Heart right ventricle (tissue), 16 donors: ENCODE measurements at regions not wholly inside any gene's neighbourhood (a gene's known extent, or its start where the extent isn't known, plus 50 kb on each side); places are given as distances from the start of the nearest gene placed in this dataset.

Experiments
- ATAC-seq, 8 donors: fragments of 200-7000 bp; cut with Tn5 transposase; one replicate each; pipeline ENCODE4 v1.9.1; 2020; ENCODE audit warnings: mild to moderate bottlenecking in 8 of 8, moderate library complexity in 8 of 8, moderate number of reproducible peaks in 1 of 8
- DNase-seq, 2 donors: peaks; one replicate each; pipeline ENCODE4 v3.0.0-alpha.2; 2020
- H3K27ac ChIP-seq, 10 donors: fragments of 200-600 bp; sonication (generic) in 2 of 10; one replicate each; pipeline versions ENCODE4 v1.5.0 to v1.8.0; 2020 to 2022; ENCODE audit warnings: mild to moderate bottlenecking in 3 of 10
- H3K27me3 ChIP-seq, 7 donors: fragments of 200-600 bp; one replicate each; pipeline ENCODE4 v1.8.0; 2021 to 2022; ENCODE audit warnings: mild to moderate bottlenecking in 2 of 7
- H3K36me3 ChIP-seq, 9 donors: fragments of 200-600 bp; sonication (generic) in 1 of 9; one replicate each; pipeline versions ENCODE4 v1.5.0 to v1.8.0; 2020 to 2022; ENCODE audit warnings: mild to moderate bottlenecking in 2 of 9
- H3K4me1 ChIP-seq, 9 donors: fragments of 200-600 bp; sonication (generic) in 1 of 9; one replicate each; pipeline versions ENCODE4 v1.5.0 to v1.8.0; 2020 to 2022; ENCODE audit warnings: mild to moderate bottlenecking in 4 of 9
- H3K4me3 ChIP-seq, 10 donors: fragments of 200-600 bp; sonication (generic) in 2 of 10; one replicate each; pipeline versions ENCODE4 v1.5.0 to v1.8.0; 2020 to 2022; ENCODE audit warnings: mild to moderate bottlenecking in 7 of 10, moderate library complexity in 2 of 10
- H3K9me3 ChIP-seq, 11 donors: fragments of 200-600 bp in 10 of 11; sonication (generic) in 2 of 11; one replicate each; pipeline versions ENCODE4 v1.5.0 to v1.8.0; 2013 to 2022; ENCODE audit warnings: mild to moderate bottlenecking in 2 of 11, control low read depth in 1 of 11, moderate library complexity in 1 of 11
- WGBS, 2 donors: extraction: QIAGEN DNeasy Blood & Tissue Kit; methylation state at CpG; one replicate each; pipeline ENCODE4 v1.1.7; 2013; ENCODE audit warnings: inconsistent platforms in 1 of 2; 5-methylcytosine and 5-hydroxymethylcytosine counted together
- intact Hi-C, 10 donors: fragments of 100-400 bp; cut with DNase I; formaldehyde crosslinking; loops; one replicate each; pipeline versions ENCODE4 v1.11.1 to v1.14.2; 2022
- TF ChIP-seq, protein P1 (sequence below), 9 donors: fragments of 200-600 bp; sonication (generic) in 2 of 9; IDR thresholded peaks; one replicate each; pipeline versions ENCODE4 v1.5.0 to v1.8.0; 2021 to 2022; ENCODE audit warnings: antibody characterized with exemption in 9 of 9, mild to moderate bottlenecking in 5 of 9, moderate library complexity in 1 of 9
- donor health status: Arrhythmogenic right ventricular cardiomyopathy.
- donor health status: ischemic (EF 13 %, LVEDD 7.1; RV severe dilation, severe dysfunction).
- donor health status: healthy with polysubstance abuse.
- donor health status: DM: no; HTN: yes; CAD: no.
- donor health status: DM: no; HTN: no; CAD: no.
- donor health status: ischemic (EF 25% LVEDD 6.9; RV normal size, moderate dysfunction).
- donor health status: ischemic (EF 25% LVEDD 5.7; RV mildly dilated, moderate dysfunction).
- donor health status: healthy.
- donor health status: DM: yes; HTN: yes; CAD: no.
- donor health status: Ischemic cardiomyopathy.
- donor health status: ischemic (EF 35%, LVEDD 5.7; RV mildly dilated, moderate dysfunction).
- donor health status: nonischemic (EF 11% LVEDD 7.7; RV severe dilation, severe dysfunction).
- donor health status: DM: yes; HTN: yes; CAD: no.
- donor health status: PGD.
- donor health status: ischemic (EF 29% LVEDD 5.4; RV normal size, mild dysfunction).
- donor health status: nonischemic (EF 23%, LVEDD 6.1; RV moderate dilation, normal function).

DNA sequence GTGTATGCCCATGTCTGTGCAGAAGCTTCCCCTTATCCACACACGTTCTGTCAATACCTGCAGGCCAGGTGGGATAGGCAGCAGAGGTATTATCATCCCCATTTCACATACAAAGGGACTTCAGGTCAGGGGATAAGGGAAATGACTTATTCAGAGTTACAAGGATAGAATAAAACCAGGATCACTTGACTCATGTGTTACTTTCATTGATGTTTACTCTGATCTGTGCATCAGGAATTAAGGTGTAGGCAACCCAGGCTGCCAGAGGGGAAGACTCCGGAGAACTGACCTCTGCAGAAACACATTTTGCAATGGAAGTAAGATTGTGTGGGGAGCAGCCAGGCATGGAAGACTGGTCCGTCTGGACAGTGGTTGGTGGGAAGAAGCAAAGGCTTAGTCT is 74.2 kb upstream of the FSTL4 start:
- TF ChIP-seq, protein P1, sequence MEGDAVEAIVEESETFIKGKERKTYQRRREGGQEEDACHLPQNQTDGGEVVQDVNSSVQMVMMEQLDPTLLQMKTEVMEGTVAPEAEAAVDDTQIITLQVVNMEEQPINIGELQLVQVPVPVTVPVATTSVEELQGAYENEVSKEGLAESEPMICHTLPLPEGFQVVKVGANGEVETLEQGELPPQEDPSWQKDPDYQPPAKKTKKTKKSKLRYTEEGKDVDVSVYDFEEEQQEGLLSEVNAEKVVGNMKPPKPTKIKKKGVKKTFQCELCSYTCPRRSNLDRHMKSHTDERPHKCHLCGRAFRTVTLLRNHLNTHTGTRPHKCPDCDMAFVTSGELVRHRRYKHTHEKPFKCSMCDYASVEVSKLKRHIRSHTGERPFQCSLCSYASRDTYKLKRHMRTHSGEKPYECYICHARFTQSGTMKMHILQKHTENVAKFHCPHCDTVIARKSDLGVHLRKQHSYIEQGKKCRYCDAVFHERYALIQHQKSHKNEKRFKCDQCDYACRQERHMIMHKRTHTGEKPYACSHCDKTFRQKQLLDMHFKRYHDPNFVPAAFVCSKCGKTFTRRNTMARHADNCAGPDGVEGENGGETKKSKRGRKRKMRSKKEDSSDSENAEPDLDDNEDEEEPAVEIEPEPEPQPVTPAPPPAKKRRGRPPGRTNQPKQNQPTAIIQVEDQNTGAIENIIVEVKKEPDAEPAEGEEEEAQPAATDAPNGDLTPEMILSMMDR (IDR thresholded peaks at IDR 0.05) = no peak
- WGBS, 2 donors = 59 to 60% methylated on average over 3 of the region's 3 CpGs
- Histone ChIP-seq H3K27me3 (peaks cover 0 to 62% (median 50%) of the 10 kb centered on the region in 7 donors), H3K36me3 (no peaks in the 10 kb centered on the region), H3K9me3 (no peaks in the 10 kb centered on the region), H3K4me3 (no peak overlapping the region), H3K27ac (no peak overlapping the region), H3K4me1 (no peaks in the 10 kb centered on the region)
- DNase-seq (no peak), ATAC-seq (no peak)
- intact Hi-C loops = no loop called here

GRCh38 chr5:133685402-133686018 is 73.2 kb upstream of the FSTL4 start:
- ATAC-seq (no peak), DNase-seq (no peak)
- H3K36me3 ChIP-seq = no peaks in the 10 kb centered on the region
- H3K4me1 ChIP-seq = no peaks in the 10 kb centered on the region
- no peak overlapping the region for H3K4me3 ChIP-seq
- no peak overlapping the region for H3K27ac ChIP-seq
- H3K9me3 ChIP-seq = no peaks in the 10 kb centered on the region
- intact Hi-C loops = no loop called here
- WGBS, 2 donors = 41 to 47% methylated on average over 8 of the region's 8 CpGs
- peaks cover 0 to 57% (median 41%) of the 10 kb centered on the region in 7 donors for H3K27me3 ChIP-seq
- TF ChIP-seq, protein P1 (IDR thresholded peaks at IDR 0.05) = no peak

- 77 to 80% methylated on average over 21 of the region's 21 CpGs for WGBS, 2 donors
- Histone ChIP-seq H3K27me3 (peaks cover 0 to 43% (median 27%) of the 10 kb centered on the region in 7 donors), H3K36me3 (no peaks in the 10 kb centered on the region), H3K4me3 (no peak overlapping the region), H3K27ac (no peak overlapping the region), H3K4me1 (no peaks in the 10 kb centered on the region), H3K9me3 (no peaks in the 10 kb centered on the region)
- ATAC-seq (no peak), DNase-seq (no peak)
- intact Hi-C loops = no loop called here
- TF ChIP-seq, protein P1 (IDR thresholded peaks at IDR 0.05) = no peak
These were observed 71.6 kb upstream of the FSTL4 start for GRCh38 chr5:133683646-133684596.

DNA sequence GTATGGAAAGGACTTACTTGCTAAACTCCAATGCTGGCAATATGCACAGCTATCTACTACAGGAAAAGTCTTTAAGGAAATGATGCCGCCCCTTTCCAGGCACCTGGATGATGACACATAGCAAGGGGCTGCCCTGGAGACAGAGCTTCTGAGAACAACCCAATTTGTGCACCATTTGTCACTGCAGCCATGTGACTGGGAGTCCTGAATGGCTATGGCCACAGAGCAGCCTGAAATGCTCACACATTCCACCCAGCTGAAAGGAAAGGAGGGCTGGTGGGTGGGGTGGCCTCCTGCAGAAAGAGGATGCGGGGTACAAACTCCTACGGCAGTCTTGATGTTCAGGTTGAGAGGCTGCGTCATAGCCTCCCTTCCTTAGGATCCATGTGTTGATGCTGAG is 70.1 kb upstream of the FSTL4 start:
- Histone ChIP-seq H3K36me3 (no peaks in the 10 kb centered on the region), H3K4me3 (no peak overlapping the region), H3K27me3 (peaks cover 0 to 36% (median 15%) of the 10 kb centered on the region in 7 donors), H3K9me3 (no peaks in the 10 kb centered on the region), H3K4me1 (no peaks in the 10 kb centered on the region), H3K27ac (no peak overlapping the region)
- 73 to 81% methylated on average over 4 of the region's 4 CpGs for WGBS, 2 donors
- TF ChIP-seq, protein P1 (IDR thresholded peaks at IDR 0.05) = no peak
- intact Hi-C loops = no loop called here
- DNase-seq (no peak), ATAC-seq (no peak)
